ENCODE measurements at regions not wholly inside any gene's neighbourhood (a gene's known extent, or its start where the extent isn't known, plus 50 kb on each side); places are given as distances from the start of the nearest gene placed in this dataset.

DNA sequence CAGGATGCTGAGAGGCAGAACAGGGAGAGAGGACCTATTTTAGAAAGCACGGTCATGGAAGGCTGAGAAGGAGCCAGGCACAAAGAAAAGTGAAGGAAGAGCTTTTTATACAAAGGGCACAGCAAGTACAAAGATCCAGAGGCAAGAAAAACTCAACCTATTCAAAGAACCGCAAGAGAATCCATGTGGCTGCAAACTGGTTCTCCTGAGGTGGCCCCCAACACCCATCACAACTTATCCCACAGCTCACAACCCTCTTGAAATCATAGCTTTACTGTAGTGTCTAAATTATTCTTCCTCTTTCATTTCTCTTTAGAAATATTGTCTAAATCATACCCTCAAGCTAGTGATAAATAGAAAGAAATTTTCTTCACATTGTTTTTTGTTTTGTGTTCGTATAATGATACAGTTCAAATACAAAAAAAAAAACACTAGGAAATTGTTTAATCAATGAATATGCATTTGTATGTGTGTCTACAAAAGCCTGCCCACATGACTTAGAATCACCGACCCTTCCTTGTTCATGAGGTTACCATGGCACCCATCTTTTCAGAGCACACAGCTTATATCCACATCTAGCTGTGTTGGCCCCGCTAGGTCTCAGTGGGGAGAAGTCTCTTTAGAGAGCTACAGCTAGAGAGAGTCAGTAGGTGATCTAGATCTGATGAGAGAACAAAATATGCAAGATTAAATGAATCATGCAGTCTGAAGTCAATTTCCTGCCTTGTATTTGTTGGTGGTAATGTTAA is 126.9 kb upstream of the DCLK2 start:
- H3K27me3 ChIP-seq (ENCODE audit: insufficient read depth, insufficient read length), result no peaks in the 10 kb centered on the region
- H3K4me3 ChIP-seq (ENCODE audit: insufficient read length, low read depth), result no peak overlapping the region
- no peak for TF ChIP-seq ZNF274 (IDR thresholded peaks at IDR 0.05; ENCODE audit: low read depth, low read length)
- TF ChIP-seq SUZ12 (IDR thresholded peaks at IDR 0.05; ENCODE audit: extremely low read depth, insufficient read depth, insufficient read length), result no peak
- no peak for DNase-seq (ENCODE audit: low read depth, low spot score)
- no peaks in the 10 kb centered on the region for H3K9me3 ChIP-seq (ENCODE audit: insufficient read depth, low read length)
- H3K36me3 ChIP-seq (ENCODE audit: insufficient read depth, insufficient read length, low read length), result no peaks in the 10 kb centered on the region
- no peaks in the 10 kb centered on the region for H3K4me1 ChIP-seq (ENCODE audit: insufficient read depth, insufficient read length)
- H3K9ac ChIP-seq (ENCODE audit: insufficient read length, low read depth), result no peak overlapping the region

- TF ChIP-seq ZNF274 (IDR thresholded peaks at IDR 0.05; ENCODE audit: low read depth, low read length) (no peak), SUZ12 (IDR thresholded peaks at IDR 0.05; ENCODE audit: extremely low read depth, insufficient read depth, insufficient read length) (no peak), YY1 (IDR thresholded peaks at IDR 0.05; ENCODE audit: insufficient read depth, insufficient read length) (no peak)
These were observed 126.1 kb upstream of the DCLK2 start for GRCh38 chr4:149952101-149952500.

GRCh38 chr4:149952716-149953115 is 125.5 kb upstream of the DCLK2 start:
- no peaks in the 10 kb centered on the region for H3K36me3 ChIP-seq (ENCODE audit: insufficient read depth, insufficient read length, low read length)
- TF ChIP-seq ZNF274 (IDR thresholded peaks at IDR 0.05; ENCODE audit: low read depth, low read length), result no peak
- TF ChIP-seq YY1 (IDR thresholded peaks at IDR 0.05; ENCODE audit: insufficient read depth, insufficient read length), result no peak
- no peak for TF ChIP-seq SUZ12 (IDR thresholded peaks at IDR 0.05; ENCODE audit: extremely low read depth, insufficient read depth, insufficient read length)
- H3K4me1 ChIP-seq (ENCODE audit: insufficient read depth, insufficient read length), result no peaks in the 10 kb centered on the region
- no peaks in the 10 kb centered on the region for H3K9me3 ChIP-seq (ENCODE audit: insufficient read depth, low read length)
- no peak for DNase-seq (ENCODE audit: low read depth, low spot score)
- H3K4me3 ChIP-seq (ENCODE audit: insufficient read length, low read depth), result no peak overlapping the region
- no peaks in the 10 kb centered on the region for H3K27me3 ChIP-seq (ENCODE audit: insufficient read depth, insufficient read length)
- H3K9ac ChIP-seq (ENCODE audit: insufficient read length, low read depth), result no peak overlapping the region

More at GRCh38 chr4:149952101-149952500, 126.1 kb upstream of the DCLK2 start:
- H3K4me3 ChIP-seq (ENCODE audit: insufficient read length, low read depth), result no peak overlapping the region
- H3K9ac ChIP-seq (ENCODE audit: insufficient read length, low read depth), result no peak overlapping the region
- no peaks in the 10 kb centered on the region for H3K9me3 ChIP-seq (ENCODE audit: insufficient read depth, low read length)
- H3K27me3 ChIP-seq (ENCODE audit: insufficient read depth, insufficient read length), result no peaks in the 10 kb centered on the region
- H3K4me1 ChIP-seq (ENCODE audit: insufficient read depth, insufficient read length), result no peaks in the 10 kb centered on the region
- H3K36me3 ChIP-seq (ENCODE audit: insufficient read depth, insufficient read length, low read length), result no peaks in the 10 kb centered on the region
- no peak for DNase-seq (ENCODE audit: low read depth, low spot score)

- Histone ChIP-seq H3K4me1 (ENCODE audit: insufficient read depth, insufficient read length) (no peaks in the 10 kb centered on the region), H3K9me3 (ENCODE audit: insufficient read depth, low read length) (no peaks in the 10 kb centered on the region), H3K4me3 (ENCODE audit: insufficient read length, low read depth) (no peak overlapping the region), H3K36me3 (ENCODE audit: insufficient read depth, insufficient read length, low read length) (no peaks in the 10 kb centered on the region), H3K27me3 (ENCODE audit: insufficient read depth, insufficient read length) (no peaks in the 10 kb centered on the region), H3K9ac (ENCODE audit: insufficient read length, low read depth) (no peak overlapping the region)
- no peak for TF ChIP-seq YY1 (IDR thresholded peaks at IDR 0.05; ENCODE audit: insufficient read depth, insufficient read length)
- TF ChIP-seq SUZ12 (IDR thresholded peaks at IDR 0.05; ENCODE audit: extremely low read depth, insufficient read depth, insufficient read length), result no peak
- TF ChIP-seq ZNF274 (IDR thresholded peaks at IDR 0.05; ENCODE audit: low read depth, low read length), result no peak
- no peak for DNase-seq (ENCODE audit: low read depth, low spot score)
These were observed 122.4 kb upstream of the DCLK2 start for GRCh38 chr4:149955780-149956390.

DNA sequence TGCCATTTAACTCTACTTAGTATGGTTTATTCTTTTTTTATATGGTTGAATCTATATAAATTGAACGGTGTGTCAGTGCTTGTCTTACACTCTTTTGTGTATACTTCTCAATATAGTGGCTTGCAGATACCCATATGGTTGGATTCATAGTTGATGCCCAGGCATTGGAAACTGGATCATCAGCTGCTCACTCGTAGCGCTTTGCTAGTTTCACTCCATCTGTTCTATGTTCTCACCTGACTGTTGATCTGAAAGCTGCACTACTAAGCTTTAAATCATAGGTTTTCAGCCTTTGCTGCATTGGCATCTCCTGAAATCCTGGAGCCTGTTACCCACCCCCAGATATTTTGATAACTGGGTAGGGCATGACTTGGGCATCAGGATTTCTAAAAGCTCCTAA is 121.6 kb upstream of the DCLK2 start:
- Histone ChIP-seq H3K4me1 (ENCODE audit: insufficient read depth, insufficient read length) (no peaks in the 10 kb centered on the region), H3K4me3 (ENCODE audit: insufficient read length, low read depth) (no peak overlapping the region), H3K9me3 (ENCODE audit: insufficient read depth, low read length) (no peaks in the 10 kb centered on the region), H3K36me3 (ENCODE audit: insufficient read depth, insufficient read length, low read length) (no peaks in the 10 kb centered on the region), H3K9ac (ENCODE audit: insufficient read length, low read depth) (no peak overlapping the region), H3K27me3 (ENCODE audit: insufficient read depth, insufficient read length) (no peaks in the 10 kb centered on the region)
- TF ChIP-seq YY1 (IDR thresholded peaks at IDR 0.05; ENCODE audit: insufficient read depth, insufficient read length), result no peak
- no peak for TF ChIP-seq ZNF274 (IDR thresholded peaks at IDR 0.05; ENCODE audit: low read depth, low read length)
- TF ChIP-seq SUZ12 (IDR thresholded peaks at IDR 0.05; ENCODE audit: extremely low read depth, insufficient read depth, insufficient read length), result no peak
- DNase-seq (ENCODE audit: low read depth, low spot score), result no peak

DNA sequence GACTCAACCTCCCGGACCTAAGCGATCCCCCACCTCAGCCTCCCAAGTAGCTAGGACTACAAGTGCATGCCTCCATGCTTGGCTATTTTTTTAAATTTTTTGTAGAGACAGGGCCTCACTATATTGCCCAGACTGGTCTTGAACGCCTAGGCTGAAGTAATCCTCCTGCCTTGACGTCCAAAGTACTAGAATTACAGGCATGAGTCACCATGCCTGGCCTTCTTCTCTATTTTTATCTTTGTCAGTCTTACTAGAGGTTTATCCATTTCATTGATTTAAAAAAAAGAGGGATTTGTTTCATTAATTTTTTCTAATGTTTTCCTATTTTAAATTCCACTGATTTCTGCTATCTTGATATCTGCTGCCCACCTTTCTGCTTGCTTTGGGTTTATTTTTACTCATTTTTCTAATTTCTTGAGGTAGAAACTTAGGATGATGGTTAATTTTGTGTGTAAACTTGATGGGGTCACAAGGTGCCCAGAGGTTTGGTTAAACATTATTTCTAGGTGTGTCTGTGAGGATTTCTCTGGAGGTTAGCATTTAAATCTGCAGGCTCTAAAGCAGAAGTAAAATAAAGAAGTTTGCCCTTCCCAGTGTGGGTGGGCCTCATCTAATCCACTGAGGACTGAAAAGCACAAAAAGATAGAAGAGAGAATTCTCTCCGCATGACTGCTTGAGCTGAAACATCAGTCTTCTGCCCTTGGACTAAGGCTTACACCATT is 116.2 kb upstream of the DCLK2 start:
- no peaks in the 10 kb centered on the region for H3K36me3 ChIP-seq (ENCODE audit: insufficient read depth, insufficient read length, low read length)
- DNase-seq (ENCODE audit: low read depth, low spot score), result no peak
- no peak for TF ChIP-seq YY1 (IDR thresholded peaks at IDR 0.05; ENCODE audit: insufficient read depth, insufficient read length)
- no peak for TF ChIP-seq ZNF274 (IDR thresholded peaks at IDR 0.05; ENCODE audit: low read depth, low read length)
- no peak for TF ChIP-seq SUZ12 (IDR thresholded peaks at IDR 0.05; ENCODE audit: extremely low read depth, insufficient read depth, insufficient read length)
- no peaks in the 10 kb centered on the region for H3K4me1 ChIP-seq (ENCODE audit: insufficient read depth, insufficient read length)
- H3K27me3 ChIP-seq (ENCODE audit: insufficient read depth, insufficient read length), result no peaks in the 10 kb centered on the region
- H3K4me3 ChIP-seq (ENCODE audit: insufficient read length, low read depth), result no peak overlapping the region
- H3K9me3 ChIP-seq (ENCODE audit: insufficient read depth, low read length), result no peaks in the 10 kb centered on the region
- H3K9ac ChIP-seq (ENCODE audit: insufficient read length, low read depth), result no peak overlapping the region
